OCI-LY7 (cell line): ENCODE measurements at regions not wholly inside any gene's neighbourhood (a gene's known extent, or its start where the extent isn't known, plus 50 kb on each side); places are given as distances from the start of the nearest gene placed in this dataset.

Experiments used
- BruUV-seq: library from RNA; stranded (reverse); fragments of 400-500 nt; replicated peaks from 2 replicates; lab custom pipeline; 2021; lab: Mats Ljungman, UMichigan
- CTCF ChIA-PET: fragments of 300-600 bp; sonication (Branson Sonifier 250); formaldehyde crosslinking; loops from one replicate; lab custom pipeline; 2022; ENCODE audit warnings: antibody characterized with exemption; ENCODE audit not compliant: unreplicated experiment; lab: Charles Lee
- POLR2A ChIA-PET: fragments of 300-600 bp; sonication (Branson Sonifier 250); formaldehyde crosslinking; loops from one replicate; lab custom pipeline; 2022; ENCODE audit warnings: antibody characterized with exemption; lab: Charles Lee
- DNase-seq: peaks from one replicate; pipeline ENCODE4 v3.0.0-alpha.2; 2015; ENCODE audit warnings: low spot score
- H2AFZ ChIP-seq: fragments of 200-600 bp; sonication (generic), shearing (Covaris generic); 2 replicates; pipeline ENCODE4 v1.6.1; 2014; ENCODE audit warnings: mild to moderate bottlenecking, antibody characterized with exemption, low read length, moderate library complexity
- H3K27ac ChIP-seq: fragments of 200-600 bp; sonication (generic); 2 replicates; pipeline ENCODE4 v1.5.1; 2014; ENCODE audit warnings: mixed run types, low read depth, mild to moderate bottlenecking, moderate library complexity, low read length, inconsistent platforms; ENCODE audit not compliant: poor library complexity, severe bottlenecking
- H3K36me3 ChIP-seq: fragments of 200-600 bp; sonication (generic); 2 replicates; pipeline ENCODE4 v1.6.1; 2014; ENCODE audit warnings: mild to moderate bottlenecking, antibody characterized with exemption, low read length, moderate library complexity, mixed read lengths; ENCODE audit not compliant: insufficient read depth
- H3K4me1 ChIP-seq: fragments of 200-600 bp; sonication (generic); 2 replicates; pipeline ENCODE4 v1.5.1; 2014; ENCODE audit warnings: mild to moderate bottlenecking, low read length; ENCODE audit not compliant: insufficient read depth, poor library complexity, severe bottlenecking
- H3K4me2 ChIP-seq: fragments of 200-600 bp; sonication (generic); 2 replicates; pipeline ENCODE4 v1.6.1; 2014; ENCODE audit warnings: mild to moderate bottlenecking, low read length
- H3K4me3 ChIP-seq: fragments of 200-600 bp; sonication (generic); 2 replicates; pipeline ENCODE4 v1.5.1; 2014; ENCODE audit warnings: mild to moderate bottlenecking, low read depth, low read length; ENCODE audit not compliant: poor library complexity, severe bottlenecking
- H3K79me2 ChIP-seq: fragments of 200-600 bp; sonication (generic); 2 replicates; pipeline ENCODE4 v1.6.1; 2016; ENCODE audit warnings: low read depth, mild to moderate bottlenecking, low read length, moderate library complexity, mixed read lengths; ENCODE audit not compliant: insufficient read depth
- H3K9me2 ChIP-seq: fragments of 200-600 bp; sonication (generic); 2 replicates; pipeline ENCODE4 v1.6.1; 2016; ENCODE audit warnings: mild to moderate bottlenecking, low read length, mixed read lengths; ENCODE audit not compliant: insufficient read depth
- H3K9me3 ChIP-seq: fragments of 200-600 bp; sonication (generic); 2 replicates; pipeline ENCODE4 v1.6.1; 2014; ENCODE audit warnings: mild to moderate bottlenecking, mixed run types, low read length, mixed read lengths
- H4K20me1 ChIP-seq: fragments of 200-600 bp; sonication (generic); 2 replicates; pipeline ENCODE4 v1.6.1; 2014; ENCODE audit warnings: mild to moderate bottlenecking, antibody characterized with exemption, low read length, moderate library complexity, mixed read lengths; ENCODE audit not compliant: insufficient read depth
- CTCF ChIP-seq: fragments of 200-600 bp; sonication (generic); conservative IDR thresholded peaks from 2 replicates; pipeline ENCODE4 v1.5.1; 2014; ENCODE audit warnings: mild to moderate bottlenecking, antibody characterized with exemption, low read length, moderate library complexity, mixed read lengths
- EZH2phosphoT487 ChIP-seq: fragments of 200-600 bp; sonication (generic); IDR thresholded peaks from 2 replicates; pipeline ENCODE4 v1.6.1; 2018; ENCODE audit warnings: low read depth, borderline replicate concordance, mild to moderate bottlenecking, mixed run types, antibody characterized with exemption, low read length, moderate library complexity, mixed read lengths
- intact Hi-C: fragments of 100-400 bp; cut with micrococcal nuclease; formaldehyde crosslinking; loops from one replicate; pipeline ENCODE4 v1.10.0; 2022; ENCODE audit not compliant: unreplicated experiment

- ChIA-PET CTCF (interaction anchor here (0.6 kb wide), 1 partner anchor 489 kb away, joined by 3 read pairs; no protein-coding TSS in a partner anchor), POLR2A (interaction anchor here (0.8 kb wide), 1 partner anchor 98 kb away, joined by 3 read pairs; no protein-coding TSS in a partner anchor)
- Histone ChIP-seq H3K9me3 (peaks cover 9% of the 10 kb centered on the region; the same call in 1 of the 2 replicates), H2AFZ (no peak overlapping the region), H3K9me2 (no peaks in the 10 kb centered on the region), H3K4me2 (no peak overlapping the region), H3K4me1 (no peaks in the 10 kb centered on the region), H3K79me2 (no peaks in the 10 kb centered on the region), H4K20me1 (no peaks in the 10 kb centered on the region), H3K36me3 (no peaks in the 10 kb centered on the region; the same call in 1 of the 2 replicates), H3K27ac (no peak overlapping the region), H3K4me3 (no peak overlapping the region)
- intact Hi-C loops, result no loop called here
- no peak for DNase-seq
- no peak for TF ChIP-seq CTCF
- no peak for TF ChIP-seq EZH2phosphoT487
- no TSS peak for BruUV-seq
Observed at GRCh38 chr6:6486595-6486994, 101.9 kb upstream of the LY86 start.

- POLR2A ChIA-PET, result interaction anchor here (0.6 to 1.2 kb wide), 3 partner anchors 17 to 156 kb away, joined by 3 to 4 read pairs (median 3); no protein-coding TSS in a partner anchor
- intact Hi-C loops, result loop anchor here (5.0 kb wide), 1 partner anchor 99 kb away; no protein-coding TSS in a partner anchor
Observed at GRCh38 chr6:6491761-6492160, 96.8 kb upstream of the LY86 start.

More at GRCh38 chr6:6491761-6492160, 96.8 kb upstream of the LY86 start:
- no peaks in the 10 kb centered on the region for H4K20me1 ChIP-seq
- no peaks in the 10 kb centered on the region for H3K9me3 ChIP-seq
- no peak overlapping the region for H2AFZ ChIP-seq
- no peaks in the 10 kb centered on the region for H3K36me3 ChIP-seq
- TF ChIP-seq EZH2phosphoT487, result no peak
- no peak for TF ChIP-seq CTCF
- H3K79me2 ChIP-seq, result no peaks in the 10 kb centered on the region
- CTCF ChIA-PET, result no interaction called here
- DNase-seq, result no peak
- H3K4me3 ChIP-seq, result no peak overlapping the region
- no peak overlapping the region for H3K4me2 ChIP-seq
- H3K27ac ChIP-seq, result no peak overlapping the region
- H3K4me1 ChIP-seq, result peaks cover 24% of the 10 kb centered on the region
- no TSS peak for BruUV-seq
- H3K9me2 ChIP-seq, result no peaks in the 10 kb centered on the region
